22Rv1 (cell line): ENCODE measurements at regions not wholly inside any gene's neighbourhood (a gene's known extent, or its start where the extent isn't known, plus 50 kb on each side); places are given as distances from the start of the nearest gene placed in this dataset.

Source experiments
- H3K27ac ChIP-seq: fragments of 450-650 bp; 2 replicates; pipeline ENCODE4 v1.5.1; 2017
- ZFX ChIP-seq: fragments of 450-650 bp; IDR thresholded peaks from 2 replicates; pipeline ENCODE4 v1.6.1; 2017; ENCODE audit warnings: antibody characterized with exemption, borderline replicate concordance
- TF ChIP-seq, protein P1 (sequence below): fragments of 450-650 bp; IDR thresholded peaks from 2 replicates; pipeline ENCODE4 v1.5.1; 2017; ENCODE audit warnings: mild to moderate bottlenecking

DNA sequence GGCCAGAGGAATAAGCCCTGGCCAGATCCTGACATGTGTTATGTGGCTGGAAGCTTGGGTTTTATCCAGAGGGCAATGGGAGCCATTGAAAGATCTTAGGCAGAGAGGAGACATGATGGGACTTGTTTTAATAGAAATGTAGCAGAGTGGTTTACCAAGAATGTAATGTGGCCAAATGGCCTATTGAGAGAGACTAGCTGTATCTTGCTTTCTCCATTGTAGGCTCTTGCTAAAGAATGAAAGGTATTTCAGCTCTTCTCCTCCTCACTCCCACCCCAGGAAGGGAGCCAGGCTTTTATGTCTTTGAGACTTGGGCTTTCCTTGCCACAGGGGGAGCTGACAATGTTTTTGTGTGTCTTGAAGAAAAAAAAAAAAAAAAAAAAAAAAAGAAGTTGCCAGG, 82.3 kb downstream of the TRIM29 start:
- TF ChIP-seq, protein P1, sequence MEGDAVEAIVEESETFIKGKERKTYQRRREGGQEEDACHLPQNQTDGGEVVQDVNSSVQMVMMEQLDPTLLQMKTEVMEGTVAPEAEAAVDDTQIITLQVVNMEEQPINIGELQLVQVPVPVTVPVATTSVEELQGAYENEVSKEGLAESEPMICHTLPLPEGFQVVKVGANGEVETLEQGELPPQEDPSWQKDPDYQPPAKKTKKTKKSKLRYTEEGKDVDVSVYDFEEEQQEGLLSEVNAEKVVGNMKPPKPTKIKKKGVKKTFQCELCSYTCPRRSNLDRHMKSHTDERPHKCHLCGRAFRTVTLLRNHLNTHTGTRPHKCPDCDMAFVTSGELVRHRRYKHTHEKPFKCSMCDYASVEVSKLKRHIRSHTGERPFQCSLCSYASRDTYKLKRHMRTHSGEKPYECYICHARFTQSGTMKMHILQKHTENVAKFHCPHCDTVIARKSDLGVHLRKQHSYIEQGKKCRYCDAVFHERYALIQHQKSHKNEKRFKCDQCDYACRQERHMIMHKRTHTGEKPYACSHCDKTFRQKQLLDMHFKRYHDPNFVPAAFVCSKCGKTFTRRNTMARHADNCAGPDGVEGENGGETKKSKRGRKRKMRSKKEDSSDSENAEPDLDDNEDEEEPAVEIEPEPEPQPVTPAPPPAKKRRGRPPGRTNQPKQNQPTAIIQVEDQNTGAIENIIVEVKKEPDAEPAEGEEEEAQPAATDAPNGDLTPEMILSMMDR, result no peak
- TF ChIP-seq ZFX, result no peak
- no peak overlapping the region for H3K27ac ChIP-seq

DNA sequence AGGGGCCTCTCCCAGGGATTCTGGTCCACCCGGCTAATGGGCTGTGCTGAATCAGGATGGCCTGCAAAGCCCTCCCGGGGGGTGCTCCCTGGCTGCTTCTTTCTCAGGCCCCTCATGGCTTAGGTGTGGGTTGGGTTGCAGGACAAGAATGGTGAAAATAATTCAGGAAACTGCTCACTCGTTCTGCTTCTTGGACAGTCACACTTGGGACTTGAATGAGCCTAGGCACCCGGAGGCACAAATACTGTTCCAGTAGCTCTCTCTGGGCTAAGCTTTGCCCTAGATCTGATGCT, 83.2 kb downstream of the TRIM29 start:
- H3K27ac ChIP-seq, result no peak overlapping the region
- TF ChIP-seq, protein P1, result no peak
- TF ChIP-seq ZFX, result no peak

DNA sequence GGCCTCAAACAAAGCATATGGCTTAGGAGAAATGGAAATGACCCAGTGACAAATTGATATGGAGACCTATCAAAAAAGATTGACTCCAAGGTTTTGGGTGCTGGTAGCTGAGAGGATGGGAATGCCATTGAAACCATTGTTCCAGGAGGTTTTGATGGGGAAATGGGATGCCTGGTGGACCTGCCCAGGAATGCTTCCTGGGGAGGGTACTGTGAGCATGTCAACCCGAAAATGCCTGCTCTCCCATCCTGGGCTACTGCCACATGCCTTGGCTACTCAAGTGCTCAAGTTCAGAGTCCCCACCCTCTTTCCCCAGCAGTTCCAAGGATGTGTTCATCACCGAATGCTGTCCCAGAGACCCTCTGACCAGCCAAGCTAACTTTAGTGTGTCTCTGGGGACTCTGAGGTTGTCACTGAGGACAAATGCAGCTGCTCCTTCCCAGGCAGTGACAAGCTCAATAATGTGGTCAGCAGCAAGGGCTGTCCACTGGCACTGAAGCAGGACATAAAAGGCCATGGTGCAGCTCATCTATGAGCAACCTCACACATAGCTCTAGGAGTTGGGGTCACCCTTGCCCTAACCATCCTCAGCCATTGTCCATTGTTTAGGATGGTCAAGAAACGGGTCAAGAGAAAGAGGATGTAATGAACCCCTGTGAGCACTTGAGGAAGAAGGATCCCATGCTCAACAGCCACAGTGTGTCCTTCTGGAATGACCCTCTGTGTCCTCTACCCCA, 83.7 kb downstream of the TRIM29 start:
- H3K27ac ChIP-seq, result no peak overlapping the region
- TF ChIP-seq ZFX, result no peak
- TF ChIP-seq, protein P1, result no peak

DNA sequence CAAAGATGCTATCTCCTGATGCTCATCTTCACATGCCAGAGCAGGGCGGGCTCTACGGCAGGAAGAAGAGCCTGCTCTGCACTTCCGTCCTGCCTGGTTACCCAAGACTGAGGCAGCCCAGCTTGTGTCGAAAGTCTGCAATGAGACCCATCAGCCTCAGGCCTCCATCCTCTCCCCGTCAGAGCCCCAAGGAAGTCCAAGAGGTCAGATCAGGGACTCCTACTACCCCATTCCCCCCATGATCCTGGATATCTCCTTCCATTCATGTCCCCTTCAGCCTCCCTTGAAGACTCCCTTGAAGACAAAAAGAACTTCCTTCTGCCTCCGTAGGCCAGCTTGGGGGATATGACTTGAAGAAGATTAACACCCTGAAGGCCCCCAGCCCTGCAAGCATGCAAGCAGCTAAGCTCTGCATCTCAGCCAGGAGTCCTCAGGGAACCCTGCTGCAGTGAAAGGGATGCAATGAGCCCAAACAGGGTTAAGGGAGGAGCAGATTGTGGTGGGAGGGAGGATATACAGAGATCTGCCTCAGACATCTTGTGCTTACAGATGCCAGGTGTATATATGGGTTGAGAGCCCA, 85.6 kb downstream of the TRIM29 start:
- H3K27ac ChIP-seq, result no peak overlapping the region
- no peak for TF ChIP-seq ZFX
- TF ChIP-seq, protein P1, result no peak

DNA sequence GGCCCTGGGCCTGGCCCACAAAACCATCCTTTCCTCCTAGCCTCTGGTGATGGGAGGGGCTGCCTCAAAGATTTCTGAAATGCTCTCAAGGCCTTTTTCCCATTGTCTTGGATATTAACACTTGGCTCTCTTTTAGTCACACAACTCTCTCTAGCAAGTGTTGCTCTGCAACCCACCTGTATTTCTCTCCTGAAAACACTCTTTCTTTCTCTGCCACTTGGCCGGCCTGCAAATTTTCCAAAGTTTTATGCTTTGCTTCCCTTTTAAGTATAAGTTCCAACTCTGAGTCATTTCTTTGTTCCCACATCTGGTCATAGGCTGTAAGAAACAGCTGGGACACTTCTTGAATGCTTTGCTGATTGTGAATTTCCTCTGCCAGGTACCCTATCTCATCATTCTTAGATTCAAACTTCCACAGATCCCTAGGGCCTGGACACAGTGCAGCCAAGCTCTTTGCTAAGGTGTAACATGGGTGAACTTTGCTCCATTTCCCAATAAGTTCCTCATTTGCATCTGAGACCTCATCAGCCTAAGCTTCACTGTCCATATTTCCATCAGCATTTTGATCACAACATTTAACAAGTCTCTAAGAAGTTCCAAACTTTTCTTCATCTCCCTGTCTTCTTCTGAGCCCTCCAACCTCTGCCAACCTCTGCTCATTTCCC, 93.8 kb downstream of the TRIM29 start:
- H3K27ac ChIP-seq, result no peak overlapping the region
- TF ChIP-seq, protein P1, result no peak
- TF ChIP-seq ZFX, result no peak

DNA sequence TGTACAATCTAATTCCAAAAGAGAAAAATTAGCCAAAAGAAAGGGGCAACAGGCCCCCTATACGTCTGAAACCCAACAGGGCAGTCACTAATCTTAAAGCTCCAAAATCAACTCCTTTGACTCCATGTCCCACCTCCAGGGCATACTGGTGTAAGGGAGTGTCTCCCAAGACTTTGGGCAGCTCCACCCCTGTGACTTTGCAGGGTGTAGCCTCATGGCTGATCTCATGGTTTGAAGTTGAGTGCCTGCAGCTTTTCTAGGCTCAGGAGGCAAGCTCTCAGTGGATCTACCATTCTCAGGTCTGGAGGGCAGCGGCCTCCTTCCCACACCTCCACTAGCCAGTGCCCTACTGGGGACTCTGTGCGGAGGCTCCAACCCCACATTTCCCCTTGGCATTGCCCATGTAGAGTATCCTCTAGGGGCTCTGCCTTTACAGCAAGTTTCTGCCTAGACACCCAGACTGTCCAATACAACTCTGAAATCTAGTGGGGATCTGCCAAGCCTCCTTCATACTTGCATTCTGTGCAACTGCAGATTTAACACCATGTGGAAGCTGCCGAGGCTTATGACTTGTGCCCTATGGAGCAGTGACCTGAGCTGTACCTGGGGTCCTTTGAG, 94.5 kb downstream of the TRIM29 start:
- TF ChIP-seq ZFX, result no peak
- TF ChIP-seq, protein P1, result no peak
- H3K27ac ChIP-seq, result no peak overlapping the region

DNA sequence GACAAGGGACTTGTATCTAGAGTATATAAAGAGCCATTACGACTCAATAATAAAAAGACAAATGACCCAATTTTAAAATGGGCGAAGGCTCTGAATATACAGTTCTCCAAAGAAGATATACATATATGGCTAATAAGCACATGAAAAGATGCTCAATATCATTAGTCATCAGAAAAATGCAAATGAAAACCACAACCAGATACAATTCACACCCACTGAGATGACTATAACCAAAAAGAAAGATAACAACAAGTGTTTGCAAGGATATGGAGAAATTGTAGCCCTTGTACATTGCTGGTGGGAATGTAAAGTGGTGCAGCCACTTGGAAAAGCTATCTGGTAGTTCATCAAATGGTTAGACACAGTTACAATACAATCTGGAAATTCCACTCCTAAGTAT, 96.3 kb downstream of the TRIM29 start:
- H3K27ac ChIP-seq, result no peak overlapping the region
- TF ChIP-seq, protein P1, result no peak
- TF ChIP-seq ZFX, result no peak
